GM23248 (cell line): ENCODE measurements at regions not wholly inside any gene's neighbourhood (a gene's known extent, or its start where the extent isn't known, plus 50 kb on each side); places are given as distances from the start of the nearest gene placed in this dataset.
A peak's percentile ranks its signal among the peaks of the same experiment; 100 is the strongest.

Experiments
- DNase-seq: peaks from one replicate; pipeline ENCODE4 v3.0.0-alpha.2; 2015
- H2AFZ ChIP-seq: fragments of 200-600 bp; sonication (generic); 2 replicates; pipeline ENCODE4 v1.6.1; 2016; ENCODE audit warnings: antibody characterized with exemption
- H3F3A ChIP-seq: fragments of 200-600 bp; sonication (generic); 2 replicates; pipeline ENCODE4 v1.6.1; 2016; ENCODE audit warnings: mild to moderate bottlenecking, antibody characterized with exemption, mixed run types; ENCODE audit not compliant: insufficient read depth
- H3K27ac ChIP-seq: fragments of 200-600 bp; sonication (generic); 2 replicates; pipeline ENCODE4 v1.5.1; 2016; ENCODE audit warnings: mild to moderate bottlenecking
- H3K27me3 ChIP-seq: fragments of 200-600 bp; sonication (generic); replicated peaks from 2 replicates; pipeline ENCODE4 v1.6.1; 2016; ENCODE audit warnings: mild to moderate bottlenecking; ENCODE audit not compliant: insufficient read depth
- H3K36me3 ChIP-seq: fragments of 200-600 bp; sonication (generic); 2 replicates; pipeline ENCODE4 v1.6.1; 2016; ENCODE audit warnings: low read depth, mild to moderate bottlenecking
- H3K4me1 ChIP-seq: fragments of 200-600 bp; sonication (generic); 2 replicates; pipeline ENCODE4 v1.6.1; 2016; ENCODE audit warnings: mild to moderate bottlenecking; ENCODE audit not compliant: insufficient read depth
- H3K4me2 ChIP-seq: fragments of 200-600 bp; sonication (generic); one replicate; pipeline ENCODE4 v1.6.1; 2016; ENCODE audit warnings: mild to moderate bottlenecking; ENCODE audit not compliant: unreplicated experiment
- H3K4me3 ChIP-seq: fragments of 200-600 bp; sonication (generic); 2 replicates; pipeline ENCODE4 v1.5.1; 2016; ENCODE audit warnings: mild to moderate bottlenecking
- H3K79me2 ChIP-seq: fragments of 200-600 bp; sonication (generic); 2 replicates; pipeline ENCODE4 v1.6.1; 2016; ENCODE audit warnings: mild to moderate bottlenecking; ENCODE audit not compliant: insufficient read depth
- H3K9ac ChIP-seq: fragments of 200-600 bp; sonication (generic); 2 replicates; pipeline ENCODE4 v1.6.1; 2016; ENCODE audit warnings: mild to moderate bottlenecking
- H3K9me2 ChIP-seq: fragments of 200-600 bp; sonication (generic); 2 replicates; pipeline ENCODE4 v1.6.1; 2016; ENCODE audit warnings: mixed run types, mild to moderate bottlenecking, moderate library complexity; ENCODE audit not compliant: insufficient read depth
- H3K9me3 ChIP-seq: fragments of 200-600 bp; sonication (generic); one replicate; pipeline ENCODE4 v1.6.1; 2017; ENCODE audit warnings: low read depth
- H4K20me1 ChIP-seq: fragments of 200-600 bp; sonication (generic); 2 replicates; pipeline ENCODE4 v1.6.0; 2016; ENCODE audit not compliant: insufficient read depth
- EZH2 ChIP-seq: fragments of 200-600 bp; sonication (generic); IDR thresholded peaks from 2 replicates; pipeline ENCODE4 v1.6.1; 2018; ENCODE audit warnings: antibody characterized with exemption, mild to moderate bottlenecking; ENCODE audit not compliant: insufficient read depth, poor library complexity, severe bottlenecking
- EZH2phosphoT487 ChIP-seq: fragments of 200-600 bp; sonication (generic); IDR thresholded peaks from 2 replicates; pipeline ENCODE4 v1.6.1; 2018; ENCODE audit warnings: antibody characterized with exemption, moderate library complexity, mild to moderate bottlenecking, low read depth; ENCODE audit not compliant: insufficient read depth
- WGBS, 2 experiments: methylation state at CpG; one replicate each; pipeline ENCODE4 v1.1.6; 2015 to 2017; ENCODE audit warnings: low lambda C conversion rate in 2 of 2, low coverage in 1 of 2; ENCODE audit errors: missing lambda C conversion rate in 2 of 2; 5-methylcytosine and 5-hydroxymethylcytosine counted together
- in situ Hi-C: fragments of 300-500 bp; cut with MboI; formaldehyde crosslinking; loops from 2 replicates; pipeline ENCODE4 v1.15.0; 2020

DNA sequence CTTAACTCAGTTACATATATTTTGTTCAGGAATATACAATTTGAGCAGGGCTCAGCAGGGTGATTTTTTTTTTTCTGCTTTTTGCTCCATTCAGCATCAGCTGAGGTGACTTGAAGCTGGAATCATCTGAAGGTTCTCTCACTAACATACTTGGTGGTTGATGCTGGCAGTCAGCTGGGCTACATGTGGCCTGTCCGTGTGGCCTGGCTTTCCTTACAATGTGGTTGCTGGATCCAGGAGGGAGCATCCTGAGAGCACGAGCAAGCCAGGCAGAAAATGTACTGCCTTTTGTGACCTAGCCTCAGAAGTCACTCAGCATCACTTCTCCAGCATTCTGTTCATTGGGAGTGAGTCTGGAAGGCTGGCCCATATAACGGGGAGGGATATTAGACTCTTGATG, 151.6 kb upstream of the E2F8 start:
- no peaks in the 10 kb centered on the region for H3K9me2 ChIP-seq
- in situ Hi-C loops: no loop called here
- peaks cover 9% of the 10 kb centered on the region for H3K4me1 ChIP-seq
- no peaks in the 10 kb centered on the region for H3K27me3 ChIP-seq
- H3K9me3 ChIP-seq: no peaks in the 10 kb centered on the region
- no peak overlapping the region for H3K4me2 ChIP-seq
- H3K9ac ChIP-seq: no peak overlapping the region
- no peak overlapping the region for H2AFZ ChIP-seq
- no peaks in the 10 kb centered on the region for H3K79me2 ChIP-seq
- H3F3A ChIP-seq: peaks cover 5% of the 10 kb centered on the region
- DNase-seq: peak; percentile 26
- no peak overlapping the region for H3K27ac ChIP-seq
- no peaks in the 10 kb centered on the region for H4K20me1 ChIP-seq
- no peak for TF ChIP-seq EZH2phosphoT487
- TF ChIP-seq EZH2: no peak
- H3K4me3 ChIP-seq: no peak overlapping the region
- 51 to 63% methylated on average over 3 of the region's 3 CpGs for WGBS, 2 experiments
- H3K36me3 ChIP-seq: no peaks in the 10 kb centered on the region

DNA sequence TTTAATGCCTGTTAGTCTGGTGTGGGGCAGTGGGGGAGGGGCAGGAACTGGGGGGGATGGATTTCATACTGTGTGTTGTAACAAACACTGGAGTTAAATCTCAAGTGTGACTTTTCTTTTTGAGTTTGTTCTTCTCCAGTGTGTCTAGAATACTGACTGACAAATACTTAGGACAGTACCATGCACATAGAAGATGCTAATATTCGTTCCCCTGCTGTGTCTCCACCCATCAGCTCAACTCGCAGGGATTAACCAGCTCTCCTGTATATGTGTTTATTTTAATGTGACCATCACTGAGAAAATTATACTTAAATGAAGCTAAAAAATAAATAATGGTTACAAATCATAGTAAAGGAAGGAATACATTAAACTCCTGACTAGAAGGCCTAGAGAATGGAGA, 150.9 kb upstream of the E2F8 start:
- peaks cover 9% of the 10 kb centered on the region for H3K4me1 ChIP-seq
- no peaks in the 10 kb centered on the region for H4K20me1 ChIP-seq
- no peaks in the 10 kb centered on the region for H3K79me2 ChIP-seq
- no peaks in the 10 kb centered on the region for H3K36me3 ChIP-seq
- no peak for DNase-seq
- H3K9ac ChIP-seq: no peak overlapping the region
- TF ChIP-seq EZH2 (no peak), EZH2phosphoT487 (no peak)
- H3K27me3 ChIP-seq: no peaks in the 10 kb centered on the region
- whole genome bisulfite sequencing, 2 experiments: 50 to 54% methylated on average over 2 of the region's 2 CpGs
- no peak overlapping the region for H3K4me2 ChIP-seq
- H3K9me2 ChIP-seq: no peaks in the 10 kb centered on the region
- H3F3A ChIP-seq: peaks cover 5% of the 10 kb centered on the region
- H3K4me3 ChIP-seq: no peak overlapping the region
- no peak overlapping the region for H2AFZ ChIP-seq
- H3K27ac ChIP-seq: no peak overlapping the region
- no peaks in the 10 kb centered on the region for H3K9me3 ChIP-seq
- in situ Hi-C loops: no loop called here

DNA sequence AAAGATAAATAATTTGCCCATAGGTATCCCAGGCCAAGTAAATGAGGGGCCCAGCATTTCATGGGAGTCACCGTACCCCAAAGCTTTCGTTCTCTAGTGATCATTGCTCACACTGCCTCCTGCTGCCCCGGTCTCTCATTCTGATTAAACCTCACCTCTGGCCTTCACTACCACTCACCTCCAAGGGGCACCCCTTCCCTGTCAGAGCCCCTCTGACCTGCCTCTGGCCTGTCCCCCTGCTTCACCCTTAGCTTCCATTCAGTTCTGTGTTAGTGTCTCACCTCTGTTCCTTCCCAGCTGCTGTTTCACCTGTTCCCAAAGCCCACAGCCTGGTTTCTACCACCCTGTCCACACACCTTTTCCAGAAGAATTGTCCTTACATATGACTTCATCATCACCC, 150.3 kb upstream of the E2F8 start:
- H3K27me3 ChIP-seq: no peaks in the 10 kb centered on the region
- H3K9ac ChIP-seq: no peak overlapping the region
- H2AFZ ChIP-seq: no peak overlapping the region
- WGBS, 2 experiments: 63 to 65% methylated on average over 3 of the region's 3 CpGs
- H4K20me1 ChIP-seq: no peaks in the 10 kb centered on the region
- H3K4me1 ChIP-seq: peaks cover 9% of the 10 kb centered on the region
- no peaks in the 10 kb centered on the region for H3K79me2 ChIP-seq
- TF ChIP-seq EZH2 (no peak), EZH2phosphoT487 (no peak)
- H3K36me3 ChIP-seq: no peaks in the 10 kb centered on the region
- H3K9me2 ChIP-seq: no peaks in the 10 kb centered on the region
- H3F3A ChIP-seq: peaks cover 5% of the 10 kb centered on the region
- no peak overlapping the region for H3K4me3 ChIP-seq
- no peak for DNase-seq
- no peak overlapping the region for H3K4me2 ChIP-seq
- no peak overlapping the region for H3K27ac ChIP-seq
- no peaks in the 10 kb centered on the region for H3K9me3 ChIP-seq
- in situ Hi-C loops: no loop called here

DNA sequence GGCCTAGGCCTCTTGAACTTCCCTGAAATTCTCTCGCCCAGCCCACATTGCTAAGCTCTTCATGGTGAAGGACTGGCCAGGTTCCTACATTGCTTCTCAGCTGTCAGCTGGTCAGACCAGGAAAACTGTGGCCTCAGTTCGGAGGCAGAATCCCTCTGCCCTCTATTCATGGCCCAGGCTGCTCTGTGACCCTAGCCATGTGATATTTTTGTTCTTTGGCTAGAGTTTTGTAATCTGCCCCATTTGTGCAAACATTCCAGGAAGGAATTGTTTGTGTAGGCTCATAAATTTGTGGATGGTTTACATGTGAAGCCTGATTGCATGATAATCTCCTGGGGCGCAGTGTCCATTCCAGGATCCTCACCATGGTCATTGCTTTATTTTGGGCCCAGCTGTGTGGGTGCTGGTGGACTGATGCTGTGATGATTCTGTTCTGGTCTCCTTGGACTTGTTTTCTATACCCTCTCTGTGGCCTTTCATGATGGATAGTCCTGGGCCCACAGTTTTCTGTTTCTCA, 149.1 kb upstream of the E2F8 start:
- in situ Hi-C loops: no loop called here
- Histone ChIP-seq H3K79me2 (no peaks in the 10 kb centered on the region), H3K36me3 (no peaks in the 10 kb centered on the region), H3K9me2 (no peaks in the 10 kb centered on the region), H4K20me1 (no peaks in the 10 kb centered on the region), H2AFZ (no peak overlapping the region), H3K27ac (no peak overlapping the region), H3K9me3 (no peaks in the 10 kb centered on the region), H3K4me1 (peaks cover 9% of the 10 kb centered on the region), H3K4me3 (no peak overlapping the region), H3F3A (peaks cover 5% of the 10 kb centered on the region), H3K9ac (no peak overlapping the region), H3K4me2 (no peak overlapping the region), H3K27me3 (no peaks in the 10 kb centered on the region)
- WGBS, 2 experiments: 90 to 91% methylated on average over 3 of the region's 3 CpGs
- TF ChIP-seq EZH2 (no peak), EZH2phosphoT487 (no peak)
- DNase-seq: no peak

DNA sequence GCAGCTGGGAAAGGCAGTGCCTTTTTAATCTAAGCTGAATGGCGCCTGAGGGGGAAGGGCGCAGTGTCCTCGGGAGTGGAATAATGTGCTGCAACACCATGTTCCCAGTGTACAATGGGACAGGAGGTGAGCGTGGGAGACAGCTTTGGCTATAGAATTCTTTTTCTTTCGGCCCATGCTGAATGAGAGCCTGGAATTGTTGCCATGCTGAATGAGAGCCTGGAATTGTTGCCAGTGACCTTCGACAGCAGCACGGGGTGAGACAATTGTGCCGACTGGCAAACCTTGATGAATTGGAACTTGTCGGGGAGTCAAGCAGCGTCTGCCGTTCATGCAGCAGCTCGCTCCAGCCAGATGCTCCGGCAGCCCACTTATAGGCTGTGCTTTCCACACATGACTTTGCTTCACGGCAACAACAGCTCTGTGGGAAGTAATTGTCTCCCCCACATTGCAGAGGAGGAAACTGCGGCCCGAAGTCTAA, 141.4 kb upstream of the E2F8 start:
- TF ChIP-seq EZH2phosphoT487 (no peak), EZH2 (no peak)
- WGBS, 2 experiments: 7 to 15% methylated on average over 16 of the region's 16 CpGs
- Histone ChIP-seq H3K36me3 (no peaks in the 10 kb centered on the region), H3K27ac (no peak overlapping the region; the same call in 1 of the 2 replicates), H2AFZ (peak overlapping the region; percentile 77), H3K27me3 (no peaks in the 10 kb centered on the region), H3K4me3 (peak overlapping the region; percentile 29; the same call in 1 of the 2 replicates), H3K4me2 (peak overlapping the region; percentile 60), H3K9me2 (no peaks in the 10 kb centered on the region), H3K9ac (peak overlapping the region; percentile 28; the same call in 1 of the 2 replicates), H3K79me2 (no peaks in the 10 kb centered on the region), H3K9me3 (no peaks in the 10 kb centered on the region), H4K20me1 (no peaks in the 10 kb centered on the region), H3K4me1 (peaks cover 36% of the 10 kb centered on the region), H3F3A (peaks cover 20% of the 10 kb centered on the region)
- in situ Hi-C loops: no loop called here
- peak; percentile 54 for DNase-seq
